HEK293 (cell line): ENCODE measurements at regions not wholly inside any gene's neighbourhood (a gene's known extent, or its start where the extent isn't known, plus 50 kb on each side); places are given as distances from the start of the nearest gene placed in this dataset.

Source experiments
- CTCF ChIA-PET: fragments of 350-600 bp; formaldehyde crosslinking; extraction: SDS; loops from one replicate; lab custom pipeline; 2021; ENCODE audit warnings: antibody characterized with exemption; lab: Yijun Ruan, JAX
- POLR2A ChIA-PET: fragments of 300-600 bp; formaldehyde crosslinking; extraction: SDS; loops from one replicate; lab custom pipeline; 2020; ENCODE audit warnings: antibody characterized with exemption, inconsistent platforms; lab: Yijun Ruan, JAX
- H3K27ac ChIP-seq: fragments of 200-500 bp; sonication (Bioruptor generic); 2 replicates; pipeline ENCODE4 v1.5.1; 2014; ENCODE audit warnings: low read depth, low read length, control low read depth, inconsistent platforms; ENCODE audit errors: extremely low read depth
- H3K36me3 ChIP-seq, 2 experiments: fragments of 200-500 bp in 1 of 2; sonication (Bioruptor generic) in 1 of 2; 1 replicate in 1 of 2; 2 replicates in 1 of 2; pipeline ENCODE4 v1.5.1; 2014 to 2017; ENCODE audit warnings: inconsistent platforms in 2 of 2, low read length in 2 of 2; ENCODE audit not compliant: control insufficient read depth in 2 of 2, insufficient read depth in 1 of 2
- H3K4me1 ChIP-seq: fragments of 200-500 bp; sonication (Bioruptor generic); 2 replicates; pipeline ENCODE4 v1.5.1; 2014; ENCODE audit warnings: mild to moderate bottlenecking, low read length, inconsistent platforms; ENCODE audit not compliant: control insufficient read depth, insufficient read depth
- H3K4me3 ChIP-seq: 2 replicates; pipeline ENCODE4 v1.5.1; 2011; ENCODE audit warnings: low read depth, mild to moderate bottlenecking, control low read depth, low read length, moderate library complexity
- H3K9me3 ChIP-seq: fragments of 200-500 bp; sonication (Bioruptor generic); 2 replicates; pipeline ENCODE4 v1.5.1; 2014; ENCODE audit warnings: low read depth, low read length, inconsistent platforms; ENCODE audit not compliant: control insufficient read depth, insufficient read depth
- FEZF1 ChIP-seq: fragments of 450-650 bp; formaldehyde crosslinking; IDR thresholded peaks from 2 replicates; pipeline ENCODE4 v1.5.1; 2016; ENCODE audit warnings: missing biosample characterization, missing genetic modification characterization
- IKZF3 ChIP-seq: fragments of 450-650 bp; IDR thresholded peaks from 2 replicates; pipeline ENCODE4 v1.5.0; 2018; ENCODE audit warnings: missing biosample characterization, mild to moderate bottlenecking, missing genetic modification characterization, moderate library complexity
- KLF16 ChIP-seq: fragments of 450-650 bp; formaldehyde crosslinking; IDR thresholded peaks from 2 replicates; pipeline ENCODE4 v1.5.1; 2017; ENCODE audit warnings: missing biosample characterization, missing genetic modification characterization
- MZF1 ChIP-seq: fragments of 450-650 bp; formaldehyde crosslinking; IDR thresholded peaks from 2 replicates; pipeline ENCODE4 v1.5.1; 2017; ENCODE audit warnings: missing biosample characterization, missing genetic modification characterization, borderline replicate concordance
- PRDM1 ChIP-seq: fragments of 450-650 bp; formaldehyde crosslinking; IDR thresholded peaks from 2 replicates; pipeline ENCODE4; 2016; ENCODE audit warnings: missing biosample characterization, missing genetic modification characterization
- SETDB1 ChIP-seq: IDR thresholded peaks from one replicate; pipeline ENCODE4 v1.6.1; 2017; ENCODE audit warnings: mild to moderate bottlenecking, low read length, moderate library complexity, mixed read lengths; ENCODE audit not compliant: insufficient read length
- WT1 ChIP-seq: fragments of 450-650 bp; formaldehyde crosslinking; IDR thresholded peaks from 2 replicates; pipeline ENCODE4 v1.5.1; 2016; ENCODE audit warnings: missing biosample characterization, missing genetic modification characterization
- ZFP3 ChIP-seq: fragments of 450-650 bp; formaldehyde crosslinking; IDR thresholded peaks from 2 replicates; pipeline ENCODE4 v1.5.1; 2016; ENCODE audit warnings: low read depth, missing biosample characterization, missing genetic modification characterization
- ZNF112 ChIP-seq: fragments of 450-650 bp; formaldehyde crosslinking; IDR thresholded peaks from 2 replicates; pipeline ENCODE4 v1.5.0; 2017; ENCODE audit warnings: missing biosample characterization, missing genetic modification characterization
- ZNF121 ChIP-seq: fragments of 450-650 bp; formaldehyde crosslinking; IDR thresholded peaks from 2 replicates; pipeline ENCODE4 v1.5.1; 2016; ENCODE audit warnings: missing biosample characterization, missing genetic modification characterization
- ZNF133 ChIP-seq: fragments of 450-650 bp; formaldehyde crosslinking; IDR thresholded peaks from 2 replicates; pipeline ENCODE4 v1.5.1; 2016; ENCODE audit warnings: missing biosample characterization, missing genetic modification characterization
- ZNF19 ChIP-seq: fragments of 450-650 bp; formaldehyde crosslinking; IDR thresholded peaks from 2 replicates; pipeline ENCODE4; 2016; ENCODE audit warnings: missing biosample characterization, missing genetic modification characterization, low read depth
- ZNF202 ChIP-seq: fragments of 450-650 bp; formaldehyde crosslinking; IDR thresholded peaks from 2 replicates; pipeline ENCODE4 v1.5.1; 2016; ENCODE audit warnings: missing biosample characterization, missing genetic modification characterization, borderline replicate concordance
- ZNF292 ChIP-seq: fragments of 450-650 bp; formaldehyde crosslinking; IDR thresholded peaks from 2 replicates; pipeline ENCODE4 v1.5.1; 2016; ENCODE audit warnings: low read depth, missing biosample characterization, missing genetic modification characterization, borderline replicate concordance
- ZNF302 ChIP-seq: fragments of 450-650 bp; formaldehyde crosslinking; IDR thresholded peaks from 2 replicates; pipeline ENCODE4 v1.5.1; 2016; ENCODE audit warnings: missing biosample characterization, missing genetic modification characterization, low read depth
- ZNF777 ChIP-seq: fragments of 450-650 bp; formaldehyde crosslinking; IDR thresholded peaks from 2 replicates; pipeline ENCODE4 v1.5.1; 2017; ENCODE audit warnings: missing biosample characterization, missing genetic modification characterization, borderline replicate concordance
- TF ChIP-seq, protein P1 (sequence below): fragments of 450-650 bp; formaldehyde crosslinking; IDR thresholded peaks from 2 replicates; pipeline ENCODE4 v1.5.1; 2016; ENCODE audit warnings: missing biosample characterization, missing genetic modification characterization, borderline replicate concordance
- TF ChIP-seq, protein P2 (sequence below): fragments of 450-650 bp; formaldehyde crosslinking; IDR thresholded peaks from 2 replicates; pipeline ENCODE4 v1.5.1; 2016; ENCODE audit warnings: missing biosample characterization, missing genetic modification characterization
- TF ChIP-seq, protein P3 (sequence below): fragments of 450-650 bp; formaldehyde crosslinking; IDR thresholded peaks from 2 replicates; pipeline ENCODE4 v1.5.1; 2016; ENCODE audit warnings: missing biosample characterization, missing genetic modification characterization
- TF ChIP-seq, protein P4 (sequence below): fragments of 450-650 bp; IDR thresholded peaks from 2 replicates; pipeline ENCODE4 v1.5.1; 2018; ENCODE audit warnings: missing biosample characterization, missing genetic modification characterization
- TF ChIP-seq, protein P5 (sequence below): fragments of 450-650 bp; formaldehyde crosslinking; IDR thresholded peaks from 2 replicates; pipeline ENCODE4 v1.5.0; 2017; ENCODE audit warnings: missing biosample characterization, missing genetic modification characterization, borderline replicate concordance

DNA sequence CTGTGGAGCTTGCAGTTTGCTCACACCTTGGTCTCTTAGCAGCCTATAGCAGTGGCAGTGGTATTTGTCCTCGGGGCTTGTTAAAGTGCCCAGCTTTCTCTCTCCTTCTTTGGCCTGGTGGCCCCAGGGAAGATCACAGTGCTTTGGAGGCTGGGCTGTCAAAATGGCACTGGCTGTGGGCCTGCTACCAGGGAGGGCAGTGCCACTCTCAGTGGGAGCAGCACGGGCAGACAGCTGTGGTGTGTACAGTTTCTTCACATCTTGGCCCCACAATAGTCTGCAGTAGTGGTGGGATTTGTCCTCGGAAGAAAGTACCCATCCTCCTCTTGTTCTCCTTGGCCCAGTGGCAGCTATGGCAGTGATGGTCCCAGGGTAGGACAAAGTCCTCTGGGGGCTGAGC is 164.4 kb upstream of the GORAB start:
- H3K9me3 ChIP-seq: no peaks in the 10 kb centered on the region
- POLR2A ChIA-PET: no interaction called here
- H3K4me1 ChIP-seq: no peaks in the 10 kb centered on the region
- CTCF ChIA-PET: interaction anchor here (0.6 kb wide), 1 partner anchor 312 kb away, joined by 3 read pairs; no protein-coding TSS in a partner anchor
- H3K36me3 ChIP-seq: no peaks in the 10 kb centered on the region
- no peak overlapping the region for H3K27ac ChIP-seq
- no peak overlapping the region for H3K4me3 ChIP-seq
- TF ChIP-seq, protein P1, sequence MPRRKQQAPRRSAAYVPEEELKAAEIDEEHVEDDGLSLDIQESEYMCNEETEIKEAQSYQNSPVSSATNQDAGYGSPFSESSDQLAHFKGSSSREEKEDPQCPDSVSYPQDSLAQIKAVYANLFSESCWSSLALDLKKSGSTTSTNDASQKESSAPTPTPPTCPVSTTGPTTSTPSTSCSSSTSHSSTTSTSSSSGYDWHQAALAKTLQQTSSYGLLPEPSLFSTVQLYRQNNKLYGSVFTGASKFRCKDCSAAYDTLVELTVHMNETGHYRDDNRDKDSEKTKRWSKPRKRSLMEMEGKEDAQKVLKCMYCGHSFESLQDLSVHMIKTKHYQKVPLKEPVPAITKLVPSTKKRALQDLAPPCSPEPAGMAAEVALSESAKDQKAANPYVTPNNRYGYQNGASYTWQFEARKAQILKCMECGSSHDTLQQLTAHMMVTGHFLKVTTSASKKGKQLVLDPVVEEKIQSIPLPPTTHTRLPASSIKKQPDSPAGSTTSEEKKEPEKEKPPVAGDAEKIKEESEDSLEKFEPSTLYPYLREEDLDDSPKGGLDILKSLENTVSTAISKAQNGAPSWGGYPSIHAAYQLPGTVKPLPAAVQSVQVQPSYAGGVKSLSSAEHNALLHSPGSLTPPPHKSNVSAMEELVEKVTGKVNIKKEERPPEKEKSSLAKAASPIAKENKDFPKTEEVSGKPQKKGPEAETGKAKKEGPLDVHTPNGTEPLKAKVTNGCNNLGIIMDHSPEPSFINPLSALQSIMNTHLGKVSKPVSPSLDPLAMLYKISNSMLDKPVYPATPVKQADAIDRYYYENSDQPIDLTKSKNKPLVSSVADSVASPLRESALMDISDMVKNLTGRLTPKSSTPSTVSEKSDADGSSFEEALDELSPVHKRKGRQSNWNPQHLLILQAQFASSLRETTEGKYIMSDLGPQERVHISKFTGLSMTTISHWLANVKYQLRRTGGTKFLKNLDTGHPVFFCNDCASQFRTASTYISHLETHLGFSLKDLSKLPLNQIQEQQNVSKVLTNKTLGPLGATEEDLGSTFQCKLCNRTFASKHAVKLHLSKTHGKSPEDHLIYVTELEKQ (tag by site-specific recombination): no peak
- TF ChIP-seq ZFP3 (tag by site-specific recombination) (no peak), ZNF112 (tag by site-specific recombination) (no peak), ZNF202 (tag by site-specific recombination) (no peak), ZNF121 (tag by site-specific recombination) (no peak)

DNA sequence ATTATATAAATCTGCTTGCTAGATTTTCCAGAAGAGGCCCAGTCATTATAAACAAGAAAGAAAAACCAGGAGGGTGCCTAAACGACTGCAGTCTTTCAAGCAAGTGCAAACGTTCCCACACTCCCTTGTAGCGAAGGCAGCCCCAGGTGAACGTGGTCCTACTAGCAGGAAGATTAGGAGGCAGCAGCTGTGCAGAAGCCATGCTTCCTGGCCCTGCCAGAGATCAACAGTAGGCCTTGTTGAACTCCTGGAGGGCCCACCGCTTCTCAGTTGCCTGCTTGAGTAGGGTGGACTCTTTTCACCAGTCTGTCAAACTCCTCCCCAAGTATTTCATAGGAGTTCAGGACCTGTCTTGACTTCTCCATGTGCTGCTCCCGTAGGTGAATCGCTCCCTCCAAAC is 163.0 kb upstream of the GORAB start:
- CTCF ChIA-PET: no interaction called here
- POLR2A ChIA-PET: no interaction called here
- Histone ChIP-seq H3K4me3 (no peak overlapping the region), H3K36me3 (no peaks in the 10 kb centered on the region), H3K9me3 (no peaks in the 10 kb centered on the region), H3K27ac (no peak overlapping the region), H3K4me1 (no peaks in the 10 kb centered on the region)
- TF ChIP-seq ZNF19 (tag by site-specific recombination): no peak
- no peak for TF ChIP-seq ZNF777
- TF ChIP-seq, protein P2, sequence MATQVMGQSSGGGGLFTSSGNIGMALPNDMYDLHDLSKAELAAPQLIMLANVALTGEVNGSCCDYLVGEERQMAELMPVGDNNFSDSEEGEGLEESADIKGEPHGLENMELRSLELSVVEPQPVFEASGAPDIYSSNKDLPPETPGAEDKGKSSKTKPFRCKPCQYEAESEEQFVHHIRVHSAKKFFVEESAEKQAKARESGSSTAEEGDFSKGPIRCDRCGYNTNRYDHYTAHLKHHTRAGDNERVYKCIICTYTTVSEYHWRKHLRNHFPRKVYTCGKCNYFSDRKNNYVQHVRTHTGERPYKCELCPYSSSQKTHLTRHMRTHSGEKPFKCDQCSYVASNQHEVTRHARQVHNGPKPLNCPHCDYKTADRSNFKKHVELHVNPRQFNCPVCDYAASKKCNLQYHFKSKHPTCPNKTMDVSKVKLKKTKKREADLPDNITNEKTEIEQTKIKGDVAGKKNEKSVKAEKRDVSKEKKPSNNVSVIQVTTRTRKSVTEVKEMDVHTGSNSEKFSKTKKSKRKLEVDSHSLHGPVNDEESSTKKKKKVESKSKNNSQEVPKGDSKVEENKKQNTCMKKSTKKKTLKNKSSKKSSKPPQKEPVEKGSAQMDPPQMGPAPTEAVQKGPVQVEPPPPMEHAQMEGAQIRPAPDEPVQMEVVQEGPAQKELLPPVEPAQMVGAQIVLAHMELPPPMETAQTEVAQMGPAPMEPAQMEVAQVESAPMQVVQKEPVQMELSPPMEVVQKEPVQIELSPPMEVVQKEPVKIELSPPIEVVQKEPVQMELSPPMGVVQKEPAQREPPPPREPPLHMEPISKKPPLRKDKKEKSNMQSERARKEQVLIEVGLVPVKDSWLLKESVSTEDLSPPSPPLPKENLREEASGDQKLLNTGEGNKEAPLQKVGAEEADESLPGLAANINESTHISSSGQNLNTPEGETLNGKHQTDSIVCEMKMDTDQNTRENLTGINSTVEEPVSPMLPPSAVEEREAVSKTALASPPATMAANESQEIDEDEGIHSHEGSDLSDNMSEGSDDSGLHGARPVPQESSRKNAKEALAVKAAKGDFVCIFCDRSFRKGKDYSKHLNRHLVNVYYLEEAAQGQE: no peak
- TF ChIP-seq ZNF292 (tag by site-specific recombination): no peak
- no peak for TF ChIP-seq WT1 (tag by site-specific recombination)
- TF ChIP-seq KLF16: no peak
- no peak for TF ChIP-seq FEZF1 (tag by site-specific recombination)
- no peak for TF ChIP-seq PRDM1
- no peak for TF ChIP-seq SETDB1
- TF ChIP-seq ZNF302 (tag by site-specific recombination): no peak
- no peak for TF ChIP-seq IKZF3 (tag by site-specific recombination)
- TF ChIP-seq ZNF133 (tag by site-specific recombination): no peak
- TF ChIP-seq, protein P3, sequence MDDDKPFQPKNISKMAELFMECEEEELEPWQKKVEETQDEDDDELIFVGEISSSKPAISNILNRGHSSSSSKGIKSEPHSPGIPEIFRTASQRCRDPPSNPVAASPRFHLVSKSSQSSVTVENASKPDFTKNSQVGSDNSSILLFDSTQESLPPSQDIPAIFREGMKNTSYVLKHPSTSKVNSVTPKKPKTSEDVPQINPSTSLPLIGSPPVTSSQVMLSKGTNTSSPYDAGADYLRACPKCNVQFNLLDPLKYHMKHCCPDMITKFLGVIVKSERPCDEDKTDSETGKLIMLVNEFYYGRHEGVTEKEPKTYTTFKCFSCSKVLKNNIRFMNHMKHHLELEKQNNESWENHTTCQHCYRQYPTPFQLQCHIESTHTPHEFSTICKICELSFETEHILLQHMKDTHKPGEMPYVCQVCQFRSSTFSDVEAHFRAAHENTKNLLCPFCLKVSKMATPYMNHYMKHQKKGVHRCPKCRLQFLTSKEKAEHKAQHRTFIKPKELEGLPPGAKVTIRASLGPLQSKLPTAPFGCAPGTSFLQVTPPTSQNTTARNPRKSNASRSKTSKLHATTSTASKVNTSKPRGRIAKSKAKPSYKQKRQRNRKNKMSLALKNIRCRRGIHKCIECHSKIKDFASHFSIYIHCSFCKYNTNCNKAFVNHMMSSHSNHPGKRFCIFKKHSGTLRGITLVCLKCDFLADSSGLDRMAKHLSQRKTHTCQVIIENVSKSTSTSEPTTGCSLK (tag by site-specific recombination): no peak
- TF ChIP-seq, protein P4, sequence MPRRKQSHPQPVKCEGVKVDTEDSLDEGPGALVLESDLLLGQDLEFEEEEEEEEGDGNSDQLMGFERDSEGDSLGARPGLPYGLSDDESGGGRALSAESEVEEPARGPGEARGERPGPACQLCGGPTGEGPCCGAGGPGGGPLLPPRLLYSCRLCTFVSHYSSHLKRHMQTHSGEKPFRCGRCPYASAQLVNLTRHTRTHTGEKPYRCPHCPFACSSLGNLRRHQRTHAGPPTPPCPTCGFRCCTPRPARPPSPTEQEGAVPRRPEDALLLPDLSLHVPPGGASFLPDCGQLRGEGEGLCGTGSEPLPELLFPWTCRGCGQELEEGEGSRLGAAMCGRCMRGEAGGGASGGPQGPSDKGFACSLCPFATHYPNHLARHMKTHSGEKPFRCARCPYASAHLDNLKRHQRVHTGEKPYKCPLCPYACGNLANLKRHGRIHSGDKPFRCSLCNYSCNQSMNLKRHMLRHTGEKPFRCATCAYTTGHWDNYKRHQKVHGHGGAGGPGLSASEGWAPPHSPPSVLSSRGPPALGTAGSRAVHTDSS: no peak
- no peak for TF ChIP-seq MZF1 (tag by site-specific recombination)
- TF ChIP-seq, protein P5, sequence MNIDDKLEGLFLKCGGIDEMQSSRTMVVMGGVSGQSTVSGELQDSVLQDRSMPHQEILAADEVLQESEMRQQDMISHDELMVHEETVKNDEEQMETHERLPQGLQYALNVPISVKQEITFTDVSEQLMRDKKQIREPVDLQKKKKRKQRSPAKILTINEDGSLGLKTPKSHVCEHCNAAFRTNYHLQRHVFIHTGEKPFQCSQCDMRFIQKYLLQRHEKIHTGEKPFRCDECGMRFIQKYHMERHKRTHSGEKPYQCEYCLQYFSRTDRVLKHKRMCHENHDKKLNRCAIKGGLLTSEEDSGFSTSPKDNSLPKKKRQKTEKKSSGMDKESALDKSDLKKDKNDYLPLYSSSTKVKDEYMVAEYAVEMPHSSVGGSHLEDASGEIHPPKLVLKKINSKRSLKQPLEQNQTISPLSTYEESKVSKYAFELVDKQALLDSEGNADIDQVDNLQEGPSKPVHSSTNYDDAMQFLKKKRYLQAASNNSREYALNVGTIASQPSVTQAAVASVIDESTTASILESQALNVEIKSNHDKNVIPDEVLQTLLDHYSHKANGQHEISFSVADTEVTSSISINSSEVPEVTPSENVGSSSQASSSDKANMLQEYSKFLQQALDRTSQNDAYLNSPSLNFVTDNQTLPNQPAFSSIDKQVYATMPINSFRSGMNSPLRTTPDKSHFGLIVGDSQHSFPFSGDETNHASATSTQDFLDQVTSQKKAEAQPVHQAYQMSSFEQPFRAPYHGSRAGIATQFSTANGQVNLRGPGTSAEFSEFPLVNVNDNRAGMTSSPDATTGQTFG (tag by site-specific recombination): no peak
